Activated naive CD8-positive, alpha-beta T cell treated with anti-CD3 and anti-CD28 coated beads, Interleukin-2, amount 10 ng/mL, durations not matched to agents 7 days and 5 days (primary cell): ENCODE measurements at regions not wholly inside any gene's neighbourhood (a gene's known extent, or its start where the extent isn't known, plus 50 kb on each side); places are given as distances from the start of the nearest gene placed in this dataset.

Source experiments
- ATAC-seq: fragments of 150-1000 bp; cut with Tn5 transposase; one replicate; pipeline ENCODE4 v1.10.0; 2021; ENCODE audit warnings: low read depth, moderate library complexity
- POLR2A ChIA-PET: fragments of 350-600 bp; sonication (Branson Sonifier 250); formaldehyde crosslinking; loops from one replicate; lab custom pipeline; 2021; ENCODE audit warnings: antibody characterized with exemption; lab: Charles Lee
- DNase-seq: peaks from one replicate; pipeline ENCODE4 v3.0.0; 2021
- H3K27ac Mint-ChIP-seq: one replicate; pipeline ENCODE4 v1.8.0; 2022; ENCODE audit warnings: mild to moderate bottlenecking, mixed read lengths
- H3K27me3 Mint-ChIP-seq: one replicate; pipeline ENCODE4 v1.8.0; 2022; ENCODE audit warnings: mild to moderate bottlenecking, moderate library complexity, mixed read lengths
- H3K36me3 Mint-ChIP-seq: one replicate; pipeline ENCODE4 v1.8.0; 2021; ENCODE audit warnings: mild to moderate bottlenecking, mixed read lengths
- H3K4me1 Mint-ChIP-seq: one replicate; pipeline ENCODE4 v1.8.0; 2021; ENCODE audit warnings: mixed read lengths
- H3K4me3 Mint-ChIP-seq: one replicate; pipeline ENCODE4 v1.8.0; 2022; ENCODE audit warnings: mild to moderate bottlenecking, moderate library complexity, mixed read lengths
- H3K9me3 Mint-ChIP-seq: one replicate; pipeline ENCODE4 v1.8.0; 2021; ENCODE audit warnings: mixed read lengths

- POLR2A ChIA-PET, result no interaction called here
- H3K36me3 Mint-ChIP-seq, result no peaks in the 10 kb centered on the region
- ATAC-seq (no peak), DNase-seq (no peak)
- H3K27me3 Mint-ChIP-seq, result no peaks in the 10 kb centered on the region
- H3K27ac Mint-ChIP-seq, result no peak overlapping the region
- H3K4me3 Mint-ChIP-seq, result no peak overlapping the region
- H3K4me1 Mint-ChIP-seq, result no peaks in the 10 kb centered on the region
- H3K9me3 Mint-ChIP-seq, result no peaks in the 10 kb centered on the region
Measured at GRCh38 chr10:128602183-128602582, 476.0 kb upstream of the MKI67 start.

- Mint-ChIP-seq H3K36me3 (no peaks in the 10 kb centered on the region), H3K4me3 (no peak overlapping the region), H3K27ac (no peak overlapping the region), H3K9me3 (no peaks in the 10 kb centered on the region), H3K27me3 (no peaks in the 10 kb centered on the region), H3K4me1 (no peaks in the 10 kb centered on the region)
- POLR2A ChIA-PET, result no interaction called here
- no peak for ATAC-seq
- no peak for DNase-seq
Measured at GRCh38 chr10:128604025-128604424, 477.8 kb upstream of the MKI67 start.

GRCh38 chr10:128605180-128605579, 479.0 kb upstream of the MKI67 start:
- no peaks in the 10 kb centered on the region for H3K9me3 Mint-ChIP-seq
- no peaks in the 10 kb centered on the region for H3K36me3 Mint-ChIP-seq
- POLR2A ChIA-PET, result no interaction called here
- ATAC-seq (no peak), DNase-seq (no peak)
- H3K4me3 Mint-ChIP-seq, result no peak overlapping the region
- H3K27ac Mint-ChIP-seq, result no peak overlapping the region
- no peaks in the 10 kb centered on the region for H3K27me3 Mint-ChIP-seq
- H3K4me1 Mint-ChIP-seq, result no peaks in the 10 kb centered on the region

- no peak overlapping the region for H3K4me3 Mint-ChIP-seq
- ATAC-seq (no peak), DNase-seq (no peak)
- no peak overlapping the region for H3K27ac Mint-ChIP-seq
- no peaks in the 10 kb centered on the region for H3K36me3 Mint-ChIP-seq
- POLR2A ChIA-PET, result no interaction called here
- no peaks in the 10 kb centered on the region for H3K4me1 Mint-ChIP-seq
- H3K27me3 Mint-ChIP-seq, result no peaks in the 10 kb centered on the region
- H3K9me3 Mint-ChIP-seq, result no peaks in the 10 kb centered on the region
Measured at GRCh38 chr10:128606055-128606454, 479.8 kb upstream of the MKI67 start.

GRCh38 chr10:128608791-128609190, 482.6 kb upstream of the MKI67 start:
- POLR2A ChIA-PET, result no interaction called here
- no peak overlapping the region for H3K27ac Mint-ChIP-seq
- H3K36me3 Mint-ChIP-seq, result no peaks in the 10 kb centered on the region
- no peaks in the 10 kb centered on the region for H3K9me3 Mint-ChIP-seq
- no peaks in the 10 kb centered on the region for H3K4me1 Mint-ChIP-seq
- DNase-seq, result no peak
- H3K27me3 Mint-ChIP-seq, result no peaks in the 10 kb centered on the region
- ATAC-seq, result no peak
- H3K4me3 Mint-ChIP-seq, result no peak overlapping the region

GRCh38 chr10:128609460-128609859, 483.2 kb upstream of the MKI67 start:
- Mint-ChIP-seq H3K9me3 (no peaks in the 10 kb centered on the region), H3K4me1 (no peaks in the 10 kb centered on the region), H3K36me3 (no peaks in the 10 kb centered on the region), H3K27me3 (no peaks in the 10 kb centered on the region), H3K4me3 (no peak overlapping the region), H3K27ac (no peak overlapping the region)
- ATAC-seq (no peak), DNase-seq (no peak)
- POLR2A ChIA-PET, result no interaction called here

GRCh38 chr10:128610113-128610512, 483.9 kb upstream of the MKI67 start:
- no peak for ATAC-seq
- no peaks in the 10 kb centered on the region for H3K4me1 Mint-ChIP-seq
- no peaks in the 10 kb centered on the region for H3K36me3 Mint-ChIP-seq
- no peak overlapping the region for H3K4me3 Mint-ChIP-seq
- H3K27me3 Mint-ChIP-seq, result no peaks in the 10 kb centered on the region
- POLR2A ChIA-PET, result no interaction called here
- no peak for DNase-seq
- no peak overlapping the region for H3K27ac Mint-ChIP-seq
- H3K9me3 Mint-ChIP-seq, result no peaks in the 10 kb centered on the region

GRCh38 chr10:128612195-128612594, 486.0 kb upstream of the MKI67 start:
- Mint-ChIP-seq H3K27me3 (peaks cover 2% of the 10 kb centered on the region), H3K36me3 (no peaks in the 10 kb centered on the region), H3K4me1 (no peaks in the 10 kb centered on the region), H3K27ac (no peak overlapping the region), H3K9me3 (no peaks in the 10 kb centered on the region), H3K4me3 (no peak overlapping the region)
- no peak for ATAC-seq
- POLR2A ChIA-PET, result no interaction called here
- no peak for DNase-seq

- Mint-ChIP-seq H3K27me3 (peaks cover 2% of the 10 kb centered on the region), H3K4me3 (no peak overlapping the region), H3K27ac (no peak overlapping the region), H3K4me1 (no peaks in the 10 kb centered on the region), H3K9me3 (no peaks in the 10 kb centered on the region), H3K36me3 (no peaks in the 10 kb centered on the region)
- ATAC-seq (no peak), DNase-seq (no peak)
- POLR2A ChIA-PET, result no interaction called here
Measured at GRCh38 chr10:128612631-128613030, 486.4 kb upstream of the MKI67 start.

- H3K4me3 Mint-ChIP-seq, result no peak overlapping the region
- H3K9me3 Mint-ChIP-seq, result no peaks in the 10 kb centered on the region
- H3K36me3 Mint-ChIP-seq, result no peaks in the 10 kb centered on the region
- H3K4me1 Mint-ChIP-seq, result no peaks in the 10 kb centered on the region
- peaks cover 2% of the 10 kb centered on the region for H3K27me3 Mint-ChIP-seq
- POLR2A ChIA-PET, result no interaction called here
- ATAC-seq (no peak), DNase-seq (no peak)
- no peak overlapping the region for H3K27ac Mint-ChIP-seq
Measured at GRCh38 chr10:128614016-128614605, 487.9 kb upstream of the MKI67 start.

- POLR2A ChIA-PET, result no interaction called here
- Mint-ChIP-seq H3K9me3 (no peaks in the 10 kb centered on the region), H3K4me1 (no peaks in the 10 kb centered on the region), H3K27me3 (peaks cover 2% of the 10 kb centered on the region), H3K4me3 (no peak overlapping the region), H3K27ac (no peak overlapping the region), H3K36me3 (no peaks in the 10 kb centered on the region)
- ATAC-seq, result no peak
- no peak for DNase-seq
Measured at GRCh38 chr10:128614802-128615553, 488.8 kb upstream of the MKI67 start.

GRCh38 chr10:128617532-128617931, 491.3 kb upstream of the MKI67 start:
- Mint-ChIP-seq H3K4me3 (no peak overlapping the region), H3K27me3 (peaks cover 2% of the 10 kb centered on the region), H3K4me1 (no peaks in the 10 kb centered on the region), H3K27ac (no peak overlapping the region), H3K9me3 (no peaks in the 10 kb centered on the region), H3K36me3 (no peaks in the 10 kb centered on the region)
- ATAC-seq, result no peak
- POLR2A ChIA-PET, result no interaction called here
- no peak for DNase-seq

- no peaks in the 10 kb centered on the region for H3K9me3 Mint-ChIP-seq
- H3K27me3 Mint-ChIP-seq, result no peaks in the 10 kb centered on the region
- no peak overlapping the region for H3K4me3 Mint-ChIP-seq
- H3K36me3 Mint-ChIP-seq, result no peaks in the 10 kb centered on the region
- DNase-seq (no peak), ATAC-seq (no peak)
- H3K4me1 Mint-ChIP-seq, result no peaks in the 10 kb centered on the region
- H3K27ac Mint-ChIP-seq, result no peak overlapping the region
- POLR2A ChIA-PET, result no interaction called here
Measured at GRCh38 chr10:128622706-128623105, 496.5 kb upstream of the MKI67 start.

GRCh38 chr10:128623776-128624175, 497.6 kb upstream of the MKI67 start:
- no peaks in the 10 kb centered on the region for H3K27me3 Mint-ChIP-seq
- H3K4me1 Mint-ChIP-seq, result no peaks in the 10 kb centered on the region
- H3K4me3 Mint-ChIP-seq, result no peak overlapping the region
- H3K9me3 Mint-ChIP-seq, result no peaks in the 10 kb centered on the region
- H3K27ac Mint-ChIP-seq, result no peak overlapping the region
- H3K36me3 Mint-ChIP-seq, result no peaks in the 10 kb centered on the region
- POLR2A ChIA-PET, result no interaction called here
- no peak for ATAC-seq
- no peak for DNase-seq
